NCI-H128 (cell line): ENCODE measurements at regions not wholly inside any gene's neighbourhood (a gene's known extent, or its start where the extent isn't known, plus 50 kb on each side); places are given as distances from the start of the nearest gene placed in this dataset.

ENCODE experiments used
- DNase-seq: peaks from one replicate; lab custom pipeline; 2025; ENCODE audit not compliant: unreplicated experiment; lab: John Stamatoyannopoulos, UW

- DNase-seq = no peak
These were observed 149.5 kb upstream of the SASH1 start for GRCh38 chr6:148193063-148193680.

DNA sequence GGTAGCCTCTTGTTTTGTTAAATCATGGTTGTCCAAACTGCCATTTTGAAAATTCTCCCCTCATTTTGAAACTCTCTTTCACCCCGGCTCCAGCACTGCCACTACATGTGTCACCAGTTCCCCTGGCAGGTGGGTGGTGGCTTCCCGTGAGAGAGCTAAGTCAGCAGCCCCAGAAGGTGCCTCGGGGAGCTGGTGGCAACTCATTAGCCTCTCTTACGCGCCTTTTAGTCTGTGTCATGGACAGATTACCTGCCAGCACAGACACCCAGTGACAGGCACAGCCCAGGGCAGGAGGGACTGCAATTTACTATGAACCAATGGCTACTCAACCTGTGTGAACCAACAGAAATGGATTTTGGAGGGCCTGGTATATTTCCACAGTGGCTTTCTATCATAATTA lies 147.1 kb upstream of the SASH1 start:
- DNase-seq = no peak

DNA sequence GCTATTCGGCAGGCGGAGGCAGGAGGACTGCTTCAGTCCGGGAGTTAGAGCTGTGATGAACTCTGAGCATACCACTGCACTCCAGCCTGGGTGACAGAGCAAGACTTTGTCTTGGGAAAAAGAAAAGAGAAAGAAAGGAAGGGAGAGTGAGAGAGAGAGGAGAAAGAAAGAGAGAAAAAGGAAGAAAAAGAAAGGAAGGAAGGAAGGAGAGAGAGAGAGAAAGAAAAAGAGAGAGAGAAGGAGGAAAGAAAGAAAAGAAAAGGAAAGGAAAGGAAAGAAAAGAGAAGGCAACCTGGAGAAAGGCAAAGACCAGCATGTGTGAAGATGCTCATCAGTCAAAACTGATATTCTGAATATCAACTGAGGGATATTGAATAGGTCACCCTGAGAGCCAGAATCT lies 143.1 kb upstream of the SASH1 start:
- no peak for DNase-seq

DNA sequence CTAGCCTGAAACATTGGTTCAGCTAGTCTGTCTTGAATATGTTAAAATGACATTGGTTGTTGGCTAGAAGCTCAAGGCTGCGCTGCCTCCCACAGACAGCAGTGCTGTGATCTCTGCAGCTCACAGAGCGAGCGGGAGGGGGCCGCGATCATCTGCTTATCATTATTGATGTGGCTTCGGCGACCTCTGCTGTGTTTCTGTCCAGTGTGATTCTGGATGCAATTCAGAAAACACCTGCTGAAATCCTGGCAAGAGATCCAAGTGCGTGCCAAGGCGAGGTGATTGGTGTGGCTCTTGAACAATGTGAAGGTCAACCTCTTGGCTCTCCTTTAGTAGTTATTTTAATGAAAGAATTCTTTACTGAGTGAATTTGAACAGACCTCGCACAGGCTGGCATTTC lies 142.3 kb upstream of the SASH1 start:
- DNase-seq = no peak

DNA sequence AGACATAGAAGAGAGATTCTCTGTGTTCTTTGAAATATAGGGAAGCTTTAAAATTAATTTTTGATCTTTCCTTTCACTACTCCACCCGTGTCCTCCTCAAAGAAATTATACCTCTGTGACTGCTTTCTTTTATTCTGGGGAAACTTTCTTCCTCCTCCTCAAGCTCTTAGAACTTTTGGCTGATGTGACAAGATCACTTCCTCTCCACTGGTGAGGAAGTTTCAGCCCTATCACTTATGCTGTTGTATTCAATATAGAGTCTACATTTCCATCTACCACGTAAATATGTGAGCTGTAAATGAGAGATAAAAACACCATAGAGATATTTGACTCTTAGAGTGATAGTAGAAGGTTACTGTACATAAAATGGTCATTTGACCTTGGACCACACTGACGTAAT lies 141.9 kb upstream of the SASH1 start:
- DNase-seq = no peak

- DNase-seq = no peak
These were observed 139.2 kb upstream of the SASH1 start for GRCh38 chr6:148203281-148203925.

DNA sequence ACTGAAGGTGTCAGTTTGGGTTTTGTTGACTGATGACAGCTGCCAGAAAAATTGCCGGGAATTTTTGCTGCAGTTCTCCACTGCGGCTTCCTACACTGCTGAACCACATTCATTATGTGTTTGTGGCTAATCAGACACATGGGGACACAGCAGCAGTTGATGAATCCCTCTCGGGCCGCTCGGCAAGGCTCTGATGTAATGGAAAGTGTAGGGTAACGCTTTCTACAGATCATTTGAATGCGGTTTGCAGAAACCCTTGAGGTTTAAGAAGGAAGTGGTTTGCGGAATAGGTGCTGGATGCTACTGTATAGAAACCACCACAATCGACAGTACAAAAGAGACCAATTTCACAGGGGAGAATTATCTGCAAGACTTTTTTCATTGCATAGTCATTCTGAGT lies 138.7 kb upstream of the SASH1 start:
- DNase-seq = no peak

GRCh38 chr6:148208298-148208697 lies 134.3 kb upstream of the SASH1 start:
- DNase-seq = no peak

GRCh38 chr6:148211777-148212324 lies 130.8 kb upstream of the SASH1 start:
- no peak for DNase-seq

- no peak for DNase-seq
These were observed 130.3 kb upstream of the SASH1 start for GRCh38 chr6:148212366-148212765.

- no peak for DNase-seq
These were observed 129.3 kb upstream of the SASH1 start for GRCh38 chr6:148213366-148213765.

GRCh38 chr6:148214667-148215066 lies 128.0 kb upstream of the SASH1 start:
- no peak for DNase-seq

DNA sequence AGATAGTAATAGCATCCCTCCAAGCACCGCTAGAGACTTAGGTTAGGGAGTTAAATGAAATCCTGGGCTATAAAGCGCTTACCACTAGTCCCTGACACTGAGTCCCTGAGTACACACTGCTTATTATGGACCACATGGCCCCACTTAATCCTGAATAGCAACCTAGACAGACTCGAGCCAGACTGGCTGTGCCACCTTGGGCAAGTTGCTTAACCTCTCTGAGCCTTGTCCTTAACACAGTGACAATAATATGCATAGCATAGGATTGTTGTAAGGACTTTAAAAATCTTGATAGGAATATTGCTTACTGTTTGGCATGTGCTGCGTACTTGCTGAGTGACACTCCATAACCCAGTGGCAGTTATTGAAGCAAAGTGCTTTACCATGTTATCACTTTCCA lies 125.6 kb upstream of the SASH1 start:
- no peak for DNase-seq

DNA sequence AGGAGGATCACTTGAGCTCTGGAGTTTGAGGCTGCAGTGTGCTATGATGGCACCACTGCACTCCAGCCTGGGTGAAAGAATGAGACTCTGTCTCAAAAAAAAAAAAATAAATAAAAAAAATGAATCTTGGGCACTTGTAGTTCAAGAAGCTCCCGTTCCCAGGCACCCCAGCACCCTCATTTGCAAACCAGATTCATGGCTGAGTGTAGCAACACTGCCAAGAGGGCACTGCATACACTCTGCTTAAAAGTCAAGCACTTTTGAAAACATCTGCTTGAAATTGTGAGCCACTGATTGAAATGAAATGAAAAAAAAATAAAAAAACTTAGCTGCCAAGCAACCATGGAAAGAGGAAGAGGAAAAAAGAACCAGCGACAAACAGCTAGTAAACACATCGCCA lies 124.7 kb upstream of the SASH1 start:
- DNase-seq = no peak

DNA sequence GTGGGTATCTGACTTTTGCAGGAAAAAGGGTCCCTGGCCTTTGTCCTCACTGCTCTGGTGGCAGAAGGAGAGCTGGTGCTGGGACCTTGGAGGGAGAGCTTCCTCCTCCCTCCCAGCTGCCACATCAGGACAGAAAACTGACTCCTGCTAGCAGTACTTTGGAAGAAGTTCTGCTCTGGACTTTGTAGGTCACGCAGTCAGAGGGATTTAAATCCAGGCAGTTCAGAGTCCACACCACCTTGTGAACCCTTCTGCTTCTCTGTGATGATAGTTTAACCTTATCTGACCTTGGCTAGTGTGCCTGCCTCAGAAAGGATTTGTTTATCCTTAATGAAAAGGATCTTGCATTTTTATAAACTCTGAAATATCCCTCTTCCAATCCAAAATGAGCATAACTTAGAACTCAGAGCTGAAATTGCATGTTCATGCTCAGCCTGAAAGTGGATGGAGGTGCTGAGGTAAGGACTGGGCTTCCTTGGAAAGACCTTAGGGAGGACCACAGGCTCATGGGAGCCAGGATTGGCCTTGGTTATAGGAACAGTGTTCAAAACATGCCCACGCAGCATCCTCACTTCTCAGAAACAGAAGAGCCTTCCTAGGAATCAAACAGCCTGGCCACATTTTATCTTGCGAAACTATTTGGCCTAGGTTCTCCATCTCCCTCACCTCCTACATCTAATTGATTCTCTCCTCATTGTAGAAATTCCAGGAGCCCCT lies 123.9 kb upstream of the SASH1 start:
- no peak for DNase-seq

- DNase-seq = no peak
These were observed 121.2 kb upstream of the SASH1 start for GRCh38 chr6:148221196-148221979.

DNA sequence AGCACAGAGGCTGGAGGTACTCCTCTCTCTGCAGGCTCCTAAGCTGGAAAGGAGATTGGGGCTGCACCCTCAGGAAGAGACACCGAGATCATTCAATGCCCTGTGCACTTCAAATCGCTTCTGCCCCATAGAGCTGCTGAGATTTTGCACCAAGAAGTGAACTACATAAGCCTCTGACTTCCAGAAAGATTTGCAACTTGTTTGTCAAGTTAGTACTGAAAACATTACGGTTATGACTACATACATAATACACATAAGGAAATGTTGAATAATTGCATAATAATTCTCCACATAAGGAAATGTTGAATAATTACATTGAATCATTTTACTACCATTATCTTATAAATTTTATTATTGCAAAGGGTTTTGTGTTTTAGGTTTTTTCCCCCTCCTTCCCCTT lies 120.3 kb upstream of the SASH1 start:
- DNase-seq = no peak

- no peak for DNase-seq
These were observed 119.8 kb upstream of the SASH1 start for GRCh38 chr6:148222846-148223245.

DNA sequence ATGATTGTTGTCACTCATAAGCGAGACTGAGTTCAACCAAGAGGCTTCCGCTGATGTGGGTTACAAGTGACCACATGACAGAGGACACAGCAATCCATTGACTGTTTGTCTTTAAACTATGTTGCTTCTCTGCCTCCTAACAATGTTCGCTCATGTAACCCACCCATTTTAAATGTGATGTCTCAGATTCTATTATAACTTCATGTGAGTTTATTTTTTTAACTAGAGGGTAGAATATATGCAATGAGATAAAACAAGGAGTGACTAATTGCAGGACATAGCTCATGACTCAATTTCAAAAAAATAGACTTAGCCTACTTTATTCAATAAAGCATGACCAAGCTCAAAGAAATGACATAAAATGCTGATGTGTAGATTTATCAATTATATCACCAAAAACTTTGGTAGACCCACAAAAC lies 119.2 kb upstream of the SASH1 start:
- DNase-seq = no peak

DNA sequence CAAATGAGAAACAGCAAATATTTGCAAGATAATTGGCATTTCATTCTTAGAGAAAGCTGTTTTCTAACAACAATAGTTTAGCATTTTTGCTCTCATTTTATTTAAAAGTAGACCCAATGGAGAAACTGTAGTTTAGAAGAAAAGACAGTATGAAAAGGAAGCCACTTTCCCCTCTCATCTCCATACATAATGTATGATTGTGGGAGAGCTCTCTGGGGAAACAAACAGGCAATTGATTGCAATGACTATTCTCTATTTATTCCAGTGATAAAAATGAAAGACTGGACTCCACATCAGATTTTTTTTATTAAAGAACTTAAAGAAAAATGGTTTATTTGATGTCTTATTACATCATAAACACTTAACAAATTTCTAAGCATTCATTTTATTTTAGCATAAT lies 116.8 kb upstream of the SASH1 start:
- no peak for DNase-seq

GRCh38 chr6:148226284-148226683 lies 116.4 kb upstream of the SASH1 start:
- no peak for DNase-seq
